Left cardiac atrium (tissue), 4 donors: ENCODE measurements at regions not wholly inside any gene's neighbourhood (a gene's known extent, or its start where the extent isn't known, plus 50 kb on each side); places are given as distances from the start of the nearest gene placed in this dataset.
"Not testable (repeated sequence)": the region's sequence is repeated elsewhere in the genome, so short reads cannot be mapped to it uniquely, and the experiment has no call there.

Experiments
- ATAC-seq, 2 donors: fragments of 200-7000 bp; cut with Tn5 transposase; one replicate each; pipeline ENCODE4 v1.9.1; 2020; ENCODE audit warnings: mild to moderate bottlenecking in 2 of 2, moderate library complexity in 2 of 2
- DNase-seq: peaks from one replicate; pipeline ENCODE4 v3.0.0-alpha.2; 2020
- intact Hi-C, 2 donors: fragments of 100-400 bp; cut with DNase I; formaldehyde crosslinking; loops; one replicate each; pipeline versions ENCODE4 v1.14.1 to v1.15.1; 2022 to 2023
- donor health status: DM: no; HTN: yes; CAD: no.
- donor health status: DM: no; HTN: yes; CAD: no; lungs with severe emphysema.
- donor health status: DM: yes; HTN: yes; CAD: no.
- donor health status: Dilated cardiomyopathy.

DNA sequence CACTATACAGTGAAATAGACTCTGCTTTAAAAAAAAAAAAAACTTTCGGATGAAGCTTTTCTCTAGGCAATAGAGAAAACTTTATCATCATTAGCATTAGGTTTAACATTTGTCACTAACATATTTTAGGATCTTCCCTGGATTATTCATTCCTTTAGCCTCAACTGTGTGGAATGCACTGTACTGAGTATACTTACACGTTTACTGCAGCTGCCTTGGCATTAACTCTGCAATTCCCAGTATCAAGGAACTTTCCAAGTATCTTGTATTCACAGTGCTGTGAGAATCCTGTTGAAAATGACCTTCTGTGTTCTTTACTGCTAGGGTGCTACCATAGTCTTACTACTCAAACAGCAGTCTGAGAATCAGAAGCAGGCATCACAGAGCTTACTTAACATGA, 328.2 kb upstream of the COL3A1 start:
- intact Hi-C loops: no loop called here
- DNase-seq (no peak), ATAC-seq (no peak)

DNA sequence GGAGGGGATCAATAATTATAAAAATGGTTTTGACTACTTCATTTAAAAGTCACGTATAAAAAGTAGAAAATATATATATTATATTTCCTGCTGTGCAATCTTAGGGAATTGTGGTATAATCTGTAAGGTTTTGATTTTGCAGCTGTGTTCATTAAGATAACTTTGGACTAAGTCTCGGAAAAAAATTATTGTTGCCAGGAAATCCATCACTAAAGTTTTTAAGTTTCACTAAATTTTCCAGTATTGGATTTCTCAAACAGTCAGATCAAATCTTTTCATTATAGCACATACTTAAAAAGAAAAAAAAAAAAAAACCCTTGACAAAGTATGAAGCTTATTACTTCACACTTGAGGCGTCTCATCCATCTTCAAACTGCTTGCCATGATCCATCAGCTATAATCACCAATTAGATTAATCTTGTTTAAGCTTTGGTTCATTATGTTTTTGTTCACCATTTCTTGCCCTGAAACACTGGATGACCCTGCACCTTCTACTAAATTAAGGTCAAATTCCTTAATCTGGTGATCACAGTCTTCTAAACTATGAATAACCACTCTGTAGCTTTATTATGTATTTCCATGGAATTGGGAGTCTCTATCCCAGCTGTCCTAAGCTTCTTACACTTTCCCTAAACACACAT, 326.6 kb upstream of the COL3A1 start:
- intact Hi-C loops: no loop called here
- no peak for ATAC-seq

DNA sequence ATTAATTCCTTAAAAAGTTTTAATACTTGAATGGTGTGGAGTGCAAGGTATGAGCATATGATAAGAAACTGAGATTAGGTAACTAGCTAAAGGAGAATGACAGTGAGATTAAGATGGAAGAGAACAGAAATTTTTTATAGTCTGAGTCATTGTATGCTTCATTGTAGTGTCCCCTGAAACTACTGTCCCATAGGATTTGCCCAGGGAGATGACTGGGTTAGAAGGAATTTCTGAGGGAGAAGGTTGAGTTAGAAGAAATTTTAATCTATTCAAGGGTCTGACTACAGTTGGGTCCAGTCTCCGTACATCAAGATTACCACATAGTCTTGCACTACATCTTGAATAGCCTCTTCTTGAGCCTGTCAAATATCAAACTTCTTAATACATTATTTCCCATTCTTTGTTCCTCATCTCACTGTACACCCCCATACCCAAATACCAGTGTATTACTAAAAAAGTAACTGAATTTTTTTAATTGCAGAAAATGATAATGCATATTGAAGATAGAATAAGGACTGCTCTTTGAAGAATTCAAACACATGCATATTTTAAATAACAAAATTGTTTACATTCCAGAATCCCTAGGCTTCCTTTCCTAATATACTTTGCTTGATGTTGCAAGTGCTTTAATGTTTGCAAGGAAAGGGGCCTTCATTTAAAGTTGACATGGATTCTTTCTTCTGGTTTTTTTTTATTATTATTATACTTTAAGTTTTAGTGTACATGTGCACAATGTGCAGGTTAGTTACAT, 314.3 kb upstream of the COL3A1 start:
- no peak for DNase-seq
- no peak for ATAC-seq
- intact Hi-C loops: no loop called here

More for the DNA sequence above, 326.6 kb upstream of the COL3A1 start:
- no peak for DNase-seq

DNA sequence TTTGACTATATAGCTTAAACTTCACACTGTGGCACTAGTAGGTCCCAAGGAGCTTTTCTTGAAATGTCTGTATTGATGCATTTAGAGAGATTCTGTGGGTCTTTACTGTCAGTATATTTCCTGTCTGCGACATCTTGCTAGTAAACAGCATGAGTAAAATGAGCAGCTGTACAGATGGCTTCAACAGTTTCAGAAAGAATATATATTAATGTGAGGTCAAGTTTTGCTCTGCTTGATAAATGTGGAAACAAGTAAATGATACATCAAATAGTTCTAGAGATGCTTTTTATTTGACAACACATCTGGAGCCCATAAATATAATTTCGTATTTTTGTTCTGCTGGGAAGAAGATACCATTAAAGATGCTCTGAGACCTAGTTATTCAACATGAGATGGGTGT, 310.9 kb upstream of the COL3A1 start:
- intact Hi-C loops: no loop called here

DNA sequence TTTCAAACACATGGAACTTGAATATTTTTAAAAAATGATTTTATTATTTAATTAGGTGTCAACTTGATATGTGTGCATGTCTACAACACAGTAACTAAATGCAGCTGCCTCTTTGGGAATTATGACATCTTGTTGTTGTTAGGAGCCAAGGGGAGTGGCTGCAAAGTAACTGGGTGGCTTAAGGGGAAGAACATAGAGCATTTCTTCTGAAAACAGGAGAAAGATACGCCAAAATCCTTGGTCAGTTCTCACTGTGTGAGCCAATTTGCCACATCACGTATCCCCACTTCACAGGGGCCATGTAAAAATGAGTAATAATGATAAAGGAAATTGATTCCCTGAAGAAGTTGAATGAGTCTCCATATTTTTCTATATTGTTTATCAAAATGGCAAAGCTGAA, 309.8 kb upstream of the COL3A1 start:
- intact Hi-C loops: no loop called here
- DNase-seq: peak; percentile 12
- ATAC-seq: peak; percentile 19 to 38

More for the DNA sequence above, 310.9 kb upstream of the COL3A1 start:
- ATAC-seq (no peak), DNase-seq (no peak)

DNA sequence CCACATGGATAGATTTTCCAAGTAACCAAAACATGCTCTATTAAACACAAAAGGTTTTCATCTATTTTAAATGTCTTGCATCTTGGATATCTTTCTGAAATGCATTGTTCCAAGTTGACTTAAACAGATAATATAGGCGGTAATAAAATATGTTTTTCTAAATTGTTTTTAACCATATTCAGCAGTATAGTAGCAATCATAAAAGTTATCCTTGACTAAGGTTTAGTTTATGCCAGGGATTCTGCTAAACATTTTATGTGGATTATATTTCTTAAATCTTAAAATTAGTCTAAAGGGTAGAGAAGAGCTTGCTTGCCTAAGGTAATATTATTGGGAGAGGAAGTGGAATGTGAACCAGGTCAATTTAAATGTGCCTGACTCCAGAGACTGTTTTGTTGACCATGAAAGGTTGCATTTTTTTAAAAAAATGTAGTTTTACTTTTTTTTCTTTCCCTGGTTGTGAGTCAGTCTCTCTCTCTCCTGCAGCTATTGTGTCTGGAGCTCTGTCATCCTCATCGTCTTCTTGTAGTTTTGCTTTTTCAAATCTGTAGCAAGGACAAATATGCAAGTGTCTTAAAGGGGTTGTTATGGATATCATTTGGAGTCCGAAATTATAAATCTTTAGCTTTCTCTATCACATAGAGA, 309.1 kb upstream of the COL3A1 start:
- DNase-seq (no peak), ATAC-seq (peak in 1 of 2 donors; percentile 19)
- intact Hi-C loops: no loop called here

DNA sequence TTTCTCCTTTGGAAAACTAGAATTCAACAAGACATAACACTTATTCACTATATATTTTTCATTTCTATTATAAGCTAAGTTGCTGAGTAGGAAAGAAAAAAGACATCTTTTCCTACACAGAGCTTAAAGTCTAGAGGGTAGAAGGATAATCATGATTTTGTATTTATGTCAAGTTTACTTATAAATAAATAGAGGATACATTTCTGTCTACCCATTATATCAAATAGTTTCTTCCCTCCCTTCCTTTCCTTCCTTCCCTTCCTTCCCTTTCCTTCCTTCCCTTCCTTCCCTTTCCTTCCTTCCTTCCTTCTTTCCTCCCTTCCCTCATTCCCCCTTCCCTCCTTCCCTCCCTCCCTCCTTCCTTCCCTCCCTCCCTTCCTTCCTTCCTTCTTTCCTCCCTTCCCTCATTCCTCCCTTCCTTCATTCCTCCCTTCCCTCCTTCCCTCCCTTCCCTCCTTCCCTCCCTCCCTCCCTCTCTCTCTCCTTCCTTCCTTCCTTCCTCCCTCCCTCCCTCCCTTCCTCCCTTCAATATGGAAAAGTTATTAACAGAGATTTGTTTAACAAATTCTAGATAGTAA, 308.4 kb upstream of the COL3A1 start:
- ATAC-seq (no peak), DNase-seq (no peak)
- intact Hi-C loops: no loop called here

DNA sequence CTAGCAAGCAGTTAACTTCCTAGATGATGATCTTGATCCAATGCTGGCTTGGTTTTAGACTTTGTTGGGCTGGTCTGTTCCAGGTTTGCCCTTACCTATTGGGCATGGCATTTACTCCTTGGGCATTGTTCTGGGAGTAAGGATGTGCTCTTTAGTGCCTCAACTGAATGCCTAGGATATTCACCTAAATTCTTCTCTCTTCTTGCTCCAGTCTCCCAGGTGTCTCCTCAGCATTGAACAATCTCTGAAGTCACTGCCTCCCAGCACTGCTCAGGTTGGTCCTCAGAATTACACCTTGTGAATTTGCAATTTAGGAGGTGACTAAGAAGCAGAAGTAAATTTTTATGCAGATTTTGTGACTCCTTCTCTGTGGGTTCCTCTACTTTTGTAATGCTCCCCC, 307.7 kb upstream of the COL3A1 start:
- intact Hi-C loops: no loop called here
- no peak for ATAC-seq
- DNase-seq: no peak

DNA sequence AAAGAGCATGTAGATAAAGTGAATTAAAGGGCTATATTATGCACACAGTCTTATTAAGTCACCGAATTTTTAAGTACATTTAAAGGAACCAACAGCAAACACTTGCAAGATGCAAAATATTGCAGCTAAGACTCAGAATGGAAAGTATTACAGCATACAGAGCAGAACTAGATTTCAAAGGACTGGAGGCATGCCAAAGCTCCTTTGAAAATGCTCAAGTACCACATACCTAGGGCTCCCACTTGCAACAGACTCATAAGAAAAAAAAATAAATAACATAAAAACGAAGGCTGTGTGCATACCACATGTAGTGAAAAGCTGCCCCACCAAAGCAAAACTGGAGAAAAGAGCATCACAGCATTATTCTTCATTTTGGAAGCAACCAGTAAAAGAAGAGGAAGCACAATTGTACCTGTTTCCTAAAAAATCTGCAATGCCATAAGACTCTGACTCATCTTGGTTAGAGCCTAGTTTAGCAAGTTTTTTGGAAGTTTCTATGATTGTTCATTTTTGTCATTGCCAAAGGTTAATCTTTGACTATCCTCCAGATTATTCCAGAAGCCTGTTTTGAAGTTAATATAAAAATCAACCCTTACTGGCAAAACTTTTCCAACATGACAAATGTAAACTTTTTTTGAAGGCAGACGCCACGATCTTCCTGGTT, 306.0 kb upstream of the COL3A1 start:
- ATAC-seq (peak in 1 of 2 donors; percentile 53), DNase-seq (no peak)
- intact Hi-C loops: no loop called here

DNA sequence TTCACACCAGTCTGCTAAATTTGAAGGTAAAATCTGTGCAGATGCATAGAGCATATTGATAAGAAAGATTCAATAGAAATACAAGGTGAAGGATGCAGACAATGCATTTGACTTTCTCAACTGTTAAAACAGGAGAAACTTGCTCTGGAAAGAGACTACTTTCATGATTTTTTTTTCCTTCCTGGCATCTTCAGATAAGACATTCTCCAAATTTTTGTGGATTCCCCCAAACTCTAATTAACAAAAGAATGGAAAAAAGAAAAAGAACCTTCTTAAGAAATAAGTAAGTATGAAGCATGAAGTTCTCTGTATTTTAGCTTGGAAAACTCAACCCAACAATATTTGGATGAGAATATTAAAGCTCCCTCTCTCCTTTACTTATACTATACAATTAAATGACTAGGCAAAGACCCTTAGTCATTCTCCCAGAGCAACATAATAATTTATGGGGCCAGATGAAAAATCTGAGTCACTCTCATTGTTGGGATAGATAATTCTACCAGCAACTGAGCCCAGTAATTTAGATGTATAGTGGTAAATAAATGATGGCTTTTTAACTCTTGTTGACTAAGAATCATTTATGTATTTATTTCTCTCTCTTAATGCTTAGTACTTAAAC, 298.7 kb upstream of the COL3A1 start:
- DNase-seq (no peak), ATAC-seq (no peak)
- intact Hi-C loops: no loop called here

DNA sequence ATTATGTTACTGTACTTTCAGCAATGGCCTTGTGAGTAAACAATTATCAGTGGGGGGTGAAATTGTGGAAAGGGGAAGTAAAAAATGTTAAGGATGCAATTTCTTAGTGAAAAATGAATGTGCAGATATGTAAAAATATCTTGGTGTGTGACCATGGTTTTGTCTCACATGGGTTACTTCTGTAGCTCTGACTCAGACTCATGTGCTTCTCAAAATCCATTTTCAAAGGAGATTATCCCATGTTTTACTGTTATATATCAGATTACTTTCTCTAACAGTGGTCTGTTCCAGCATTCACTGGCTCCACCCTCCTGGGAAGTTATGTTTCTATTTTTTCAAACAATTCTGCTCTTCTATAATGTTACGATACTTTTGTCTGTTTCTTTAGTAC, 298.2 kb upstream of the COL3A1 start:
- intact Hi-C loops: no loop called here

DNA sequence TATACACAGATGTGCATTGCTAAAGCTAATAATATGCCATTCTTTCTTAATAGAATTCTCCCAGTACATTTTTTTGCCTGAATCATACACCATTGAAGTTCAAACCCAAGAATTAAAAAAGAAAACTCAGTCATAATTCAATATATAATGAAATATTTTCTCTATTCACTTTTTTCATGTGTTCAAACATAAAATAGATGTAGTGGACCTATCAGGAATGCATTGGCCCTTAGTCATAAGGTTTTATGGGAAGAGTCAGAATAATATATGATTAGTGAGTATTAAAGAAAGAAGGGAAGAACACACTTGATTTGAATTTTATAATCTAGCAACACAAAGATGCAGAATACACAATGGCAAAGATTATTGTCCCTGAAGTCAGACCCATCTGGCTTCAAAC, 297.0 kb upstream of the COL3A1 start:
- intact Hi-C loops: no loop called here
- no peak for ATAC-seq

More for the DNA sequence above, 298.2 kb upstream of the COL3A1 start:
- ATAC-seq (no peak), DNase-seq (no peak)

DNA sequence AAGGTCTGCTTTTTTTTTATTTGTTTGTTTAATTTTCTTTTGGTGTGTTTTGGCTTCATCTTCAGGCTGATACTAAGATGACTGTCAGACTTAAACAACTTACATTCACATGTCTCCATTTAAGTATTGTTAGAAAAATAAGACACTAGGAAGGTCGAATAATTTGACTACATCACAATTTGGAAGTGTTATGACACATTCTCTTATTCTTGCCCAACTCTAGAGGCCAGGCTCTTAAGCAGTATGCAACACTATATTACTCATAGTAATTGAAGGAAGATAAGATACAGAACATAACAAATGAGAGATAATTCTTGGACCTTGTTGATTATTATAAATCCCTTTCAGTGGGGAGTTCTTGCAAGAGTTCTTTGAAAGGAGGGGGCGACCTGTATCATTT, 295.3 kb upstream of the COL3A1 start:
- no peak for DNase-seq
- ATAC-seq: peak; percentile 27 to 91
- intact Hi-C loops: no loop called here

More for the DNA sequence above, 297.0 kb upstream of the COL3A1 start:
- DNase-seq: no peak

DNA sequence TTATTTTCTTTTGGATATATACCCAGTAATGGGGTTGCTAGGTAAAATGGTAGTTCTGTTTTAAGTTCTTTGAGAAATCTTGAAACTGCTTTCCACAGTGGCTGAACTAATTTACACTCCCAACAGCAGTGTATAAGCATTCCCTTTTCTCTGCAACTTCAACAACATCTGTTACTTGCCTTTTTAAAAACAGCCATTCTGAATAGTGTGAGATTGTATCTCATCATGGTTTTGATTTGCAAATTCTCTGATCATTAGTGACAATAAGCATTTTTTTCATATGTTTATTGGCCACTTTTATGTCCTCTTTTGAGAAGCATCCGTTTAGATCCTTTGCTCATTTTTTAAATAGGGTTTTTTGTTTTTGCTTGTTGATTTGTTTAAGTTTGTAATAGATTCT, 291.3 kb upstream of the COL3A1 start:
- no peak for DNase-seq
- intact Hi-C loops: no loop called here
- no peak for ATAC-seq

DNA sequence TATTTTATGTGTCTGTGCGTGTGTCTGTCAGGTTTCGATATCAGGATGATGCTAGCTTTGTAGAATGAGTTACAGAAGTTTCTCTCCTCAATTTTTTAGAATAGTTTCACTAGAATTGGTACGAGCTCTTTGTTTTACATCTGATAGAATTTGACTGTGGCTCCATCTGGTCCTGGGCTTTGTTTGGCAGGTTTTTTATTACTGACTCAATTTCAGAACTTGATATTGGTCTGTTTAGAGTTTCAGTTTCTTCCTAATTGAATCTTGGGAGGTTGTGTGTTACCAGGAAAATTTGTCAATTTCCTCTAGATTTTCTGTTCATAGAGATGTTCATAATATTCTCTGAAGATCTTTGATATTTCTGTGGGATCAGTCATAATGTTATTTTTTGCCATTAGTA, 289.4 kb upstream of the COL3A1 start:
- ATAC-seq: no peak
- intact Hi-C loops: no loop called here
- no peak for DNase-seq

DNA sequence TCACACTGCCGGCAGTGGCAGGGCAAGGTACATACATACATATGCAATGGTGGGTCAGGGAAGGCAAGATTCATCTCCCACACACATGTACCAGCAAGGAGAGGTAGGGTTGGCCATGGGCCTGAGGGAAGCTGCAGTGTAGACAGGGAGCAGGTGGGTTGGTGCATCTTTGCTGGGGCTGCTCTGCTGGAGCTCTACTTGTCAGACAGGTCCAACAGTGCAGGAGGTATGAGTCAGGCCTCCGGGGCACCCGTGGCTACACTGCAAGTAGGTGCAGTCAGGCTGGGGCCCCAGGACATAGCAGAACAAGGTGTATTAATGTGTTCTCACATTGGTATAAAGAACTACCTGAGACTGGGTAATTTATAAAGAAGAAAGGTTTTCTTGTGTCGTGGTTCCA, 281.1 kb upstream of the COL3A1 start:
- DNase-seq (no peak), ATAC-seq (no peak)
- intact Hi-C loops: no loop called here

DNA sequence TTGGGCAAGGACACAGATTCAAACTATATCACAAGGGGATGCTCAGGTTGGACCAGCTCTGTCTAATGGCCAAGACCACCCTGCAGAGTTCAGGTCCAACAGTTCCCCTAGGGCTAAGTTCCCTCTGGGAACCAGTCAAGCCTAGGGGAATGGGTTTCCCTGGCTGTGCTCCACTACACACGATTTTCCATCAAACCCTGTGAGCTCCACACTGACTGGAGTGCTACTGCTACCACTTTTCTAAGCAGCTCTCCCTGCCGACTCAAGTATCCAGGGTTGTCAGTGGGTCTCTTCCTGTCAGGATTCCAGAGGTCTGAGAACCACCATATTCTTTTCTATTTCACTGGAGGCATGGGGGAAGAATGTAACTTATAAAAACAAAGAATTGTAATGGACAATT, 280.4 kb upstream of the COL3A1 start:
- no peak for ATAC-seq
- intact Hi-C loops: no loop called here
- no peak for DNase-seq

DNA sequence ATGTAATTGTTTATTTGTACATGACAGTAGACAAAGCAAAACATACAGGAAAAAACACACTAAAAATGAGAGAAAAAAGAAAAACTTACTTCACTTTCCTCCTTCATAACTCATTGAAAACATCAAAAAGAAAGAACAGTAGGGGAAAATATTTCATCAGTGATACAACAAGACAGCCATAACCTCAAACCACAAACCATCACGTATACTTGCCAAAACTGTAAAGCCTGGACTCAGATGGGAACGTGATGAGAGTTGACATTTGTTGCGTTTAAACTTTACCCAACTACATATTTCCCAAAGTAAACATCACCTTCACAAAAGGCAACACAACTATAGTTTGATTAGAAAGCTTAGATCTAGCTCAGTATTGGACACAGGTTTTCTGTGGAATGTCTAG, 278.2 kb upstream of the COL3A1 start:
- no peak for DNase-seq
- intact Hi-C loops: no loop called here
- no peak for ATAC-seq

DNA sequence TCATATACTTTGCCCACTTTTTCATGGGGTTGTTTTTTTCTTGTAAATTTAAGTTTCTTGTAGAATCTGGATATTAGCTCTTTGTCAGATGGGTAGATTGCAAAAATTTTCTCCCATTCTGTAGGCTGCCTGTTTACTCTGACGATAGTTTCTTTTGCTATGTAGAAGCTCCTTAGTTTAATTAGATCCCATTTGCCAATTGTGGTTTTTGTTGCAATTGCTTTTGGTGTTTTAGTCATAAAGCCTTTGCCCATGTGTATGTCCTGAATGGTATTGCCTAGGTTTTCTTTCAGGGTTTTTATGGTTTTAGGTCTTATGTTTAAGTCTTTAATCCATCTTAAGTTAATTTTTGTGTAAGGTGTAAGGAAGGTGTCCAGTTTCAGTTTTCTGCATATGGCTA, 276.0 kb upstream of the COL3A1 start:
- intact Hi-C loops, ATAC-seq, DNase-seq: not testable (repeated sequence)
